Coronary artery (tissue), 2 donors: ENCODE measurements at regions not wholly inside any gene's neighbourhood (a gene's known extent, or its start where the extent isn't known, plus 50 kb on each side); places are given as distances from the start of the nearest gene placed in this dataset.
A peak's percentile ranks its signal among the peaks of the same experiment; 100 is the strongest.

Experiments used
- DNase-seq: peaks from one replicate; pipeline ENCODE4 v3.0.0-alpha.2; 2017; ENCODE audit warnings: low spot score
- H3K27ac ChIP-seq, 2 donors: fragments of 200-600 bp; sonication (generic); one replicate each; pipeline ENCODE4 v1.5.1; 2016 to 2019
- H3K4me3 ChIP-seq: fragments of 200-600 bp; sonication (generic); 2 replicates; pipeline ENCODE4 v1.5.1; 2016; ENCODE audit warnings: mild to moderate bottlenecking, moderate library complexity
- TF ChIP-seq, protein P1 (sequence below): fragments of 200-600 bp; sonication (generic); IDR thresholded peaks from one replicate; pipeline ENCODE4 v1.5.1; 2019; ENCODE audit warnings: antibody characterized with exemption

DNA sequence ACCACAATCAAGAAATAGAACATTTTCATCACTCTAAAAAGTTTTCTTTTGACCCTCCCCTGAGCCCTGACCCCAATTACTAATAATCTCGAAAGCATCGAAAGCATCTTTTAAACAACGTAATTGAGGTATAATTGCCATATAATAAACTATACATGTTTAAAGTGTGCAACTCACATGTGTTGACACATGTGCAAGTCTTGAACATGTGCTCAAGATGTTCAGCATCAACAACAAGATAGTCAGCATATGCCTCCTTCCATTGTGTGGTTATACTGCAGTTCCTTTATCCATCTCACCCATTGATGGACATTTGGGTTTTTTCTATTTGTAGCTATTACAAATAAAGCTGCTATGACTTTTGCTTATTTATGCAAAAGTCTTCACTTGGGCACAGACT is 90.7 kb downstream of the RIPK4 start:
- DNase-seq = no peak
- Histone ChIP-seq H3K4me3 (no peak overlapping the region), H3K27ac (no peak overlapping the region)
- TF ChIP-seq, protein P1, sequence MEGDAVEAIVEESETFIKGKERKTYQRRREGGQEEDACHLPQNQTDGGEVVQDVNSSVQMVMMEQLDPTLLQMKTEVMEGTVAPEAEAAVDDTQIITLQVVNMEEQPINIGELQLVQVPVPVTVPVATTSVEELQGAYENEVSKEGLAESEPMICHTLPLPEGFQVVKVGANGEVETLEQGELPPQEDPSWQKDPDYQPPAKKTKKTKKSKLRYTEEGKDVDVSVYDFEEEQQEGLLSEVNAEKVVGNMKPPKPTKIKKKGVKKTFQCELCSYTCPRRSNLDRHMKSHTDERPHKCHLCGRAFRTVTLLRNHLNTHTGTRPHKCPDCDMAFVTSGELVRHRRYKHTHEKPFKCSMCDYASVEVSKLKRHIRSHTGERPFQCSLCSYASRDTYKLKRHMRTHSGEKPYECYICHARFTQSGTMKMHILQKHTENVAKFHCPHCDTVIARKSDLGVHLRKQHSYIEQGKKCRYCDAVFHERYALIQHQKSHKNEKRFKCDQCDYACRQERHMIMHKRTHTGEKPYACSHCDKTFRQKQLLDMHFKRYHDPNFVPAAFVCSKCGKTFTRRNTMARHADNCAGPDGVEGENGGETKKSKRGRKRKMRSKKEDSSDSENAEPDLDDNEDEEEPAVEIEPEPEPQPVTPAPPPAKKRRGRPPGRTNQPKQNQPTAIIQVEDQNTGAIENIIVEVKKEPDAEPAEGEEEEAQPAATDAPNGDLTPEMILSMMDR = no peak

DNA sequence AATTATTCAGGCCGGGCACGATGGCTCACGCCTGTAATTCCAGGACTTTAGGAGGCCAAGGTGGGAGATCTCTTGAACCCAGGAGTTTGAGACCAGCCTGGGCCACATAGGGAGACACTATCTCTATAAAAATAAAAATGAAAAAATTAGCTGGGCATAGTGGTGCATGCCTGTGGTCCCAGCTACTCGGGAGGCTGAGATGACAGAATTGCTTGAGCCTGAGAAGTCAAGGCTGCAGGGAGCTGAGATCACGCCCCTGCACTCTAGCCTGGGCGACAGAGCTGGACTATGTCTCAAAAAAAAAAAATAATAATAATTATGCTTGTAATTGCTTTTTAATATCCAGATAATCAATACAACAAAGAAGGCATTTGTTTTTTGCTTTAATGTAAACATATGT is 91.3 kb downstream of the RIPK4 start:
- no peak for DNase-seq
- Histone ChIP-seq H3K4me3 (no peak overlapping the region), H3K27ac (no peak overlapping the region)
- TF ChIP-seq, protein P1 = no peak

DNA sequence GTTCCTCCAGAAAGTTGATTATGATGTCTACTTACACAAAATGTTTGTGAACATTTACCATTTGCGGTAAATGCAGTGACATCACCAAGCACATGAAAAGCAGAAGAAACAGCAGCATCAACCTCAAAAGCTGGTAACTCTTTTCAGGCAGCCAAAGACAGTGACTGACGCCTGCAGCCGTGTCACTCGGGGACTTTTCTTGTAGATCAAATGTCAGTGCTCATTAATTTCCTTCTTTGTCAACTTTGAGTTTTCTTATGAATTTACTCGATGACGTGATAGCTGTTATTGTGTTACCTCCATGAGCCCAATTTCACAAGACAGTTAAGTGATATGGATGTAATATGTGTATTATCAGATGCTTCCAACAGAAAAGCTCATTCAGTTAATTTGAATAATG is 92.5 kb downstream of the RIPK4 start:
- DNase-seq = no peak
- no peak overlapping the region for H3K4me3 ChIP-seq
- TF ChIP-seq, protein P1 = no peak
- peak overlapping the region in 1 of 2 donors; percentile 74 for H3K27ac ChIP-seq

DNA sequence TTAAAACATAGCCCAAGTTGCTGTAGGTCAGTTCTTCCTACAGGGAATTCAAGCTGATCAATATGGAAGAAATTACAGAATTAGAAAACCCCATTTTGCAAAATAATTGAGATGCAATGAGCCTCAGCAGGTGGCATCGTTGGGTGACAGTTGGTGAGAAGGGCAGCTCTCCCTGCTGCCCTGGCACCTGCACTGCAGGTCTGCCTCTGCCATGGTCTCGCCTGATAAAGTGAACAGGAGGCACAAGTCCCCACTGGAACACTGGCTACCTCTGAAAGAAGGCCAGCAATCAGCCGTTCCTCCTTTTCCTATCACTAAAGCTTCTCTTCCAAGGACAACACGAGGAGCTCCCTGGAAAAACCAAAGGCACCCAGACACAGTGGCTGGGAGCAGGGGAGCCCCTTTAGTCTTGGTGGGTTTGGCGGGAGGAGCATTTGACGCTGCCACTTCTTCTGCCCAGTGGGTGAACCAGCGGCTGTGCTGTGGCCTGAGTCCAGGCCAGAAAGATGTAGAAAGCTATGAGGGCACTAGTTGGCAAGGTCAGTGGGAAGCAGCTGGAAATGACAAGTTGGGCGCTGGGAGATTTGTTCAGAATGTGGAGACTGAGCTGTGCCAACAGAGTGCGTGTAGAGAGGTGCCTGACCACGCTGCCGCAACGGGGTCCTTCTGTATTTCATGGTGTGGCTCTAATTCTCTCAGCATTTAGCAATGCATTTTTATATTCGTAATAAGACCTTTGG is 93.1 kb downstream of the RIPK4 start:
- DNase-seq = no peak
- TF ChIP-seq, protein P1 = no peak
- Histone ChIP-seq H3K4me3 (peak overlapping the region; percentile 33), H3K27ac (peak overlapping the region; percentile 3 to 74)

DNA sequence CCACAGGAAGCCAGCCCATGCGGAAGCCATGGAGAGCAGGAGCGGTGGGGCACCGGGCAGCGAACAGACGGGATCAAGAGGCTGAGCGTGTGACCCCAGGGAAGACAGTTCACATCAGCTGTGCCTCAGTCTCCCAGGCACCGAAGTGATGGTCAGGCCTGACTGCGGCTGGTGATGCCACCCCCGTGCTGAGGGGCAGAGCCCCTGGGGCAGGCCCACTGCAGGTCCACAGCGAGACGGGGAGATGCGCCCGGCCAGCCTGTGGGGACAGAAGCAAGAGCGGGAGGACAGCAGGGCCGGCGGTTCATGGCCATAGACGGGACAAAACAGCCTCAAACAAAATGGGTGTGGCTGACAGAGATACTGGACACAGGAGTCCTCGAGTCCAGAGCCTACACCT is 93.8 kb downstream of the RIPK4 start:
- TF ChIP-seq, protein P1 = no peak
- DNase-seq = no peak
- no peak overlapping the region for H3K27ac ChIP-seq
- no peak overlapping the region for H3K4me3 ChIP-seq

DNA sequence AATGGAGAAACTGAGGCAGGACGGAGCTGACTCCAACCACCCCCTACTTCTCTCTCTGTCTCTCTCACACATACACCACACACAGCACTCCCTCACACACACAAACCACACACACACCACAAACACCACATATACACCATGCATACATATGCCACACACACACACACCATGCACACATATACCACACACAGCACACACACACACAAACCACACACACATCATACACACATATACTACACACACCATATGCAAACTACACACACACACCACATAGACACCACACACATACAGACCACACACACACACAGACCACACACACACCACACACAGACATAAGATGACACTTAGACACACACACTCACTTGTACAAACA is 94.3 kb downstream of the RIPK4 start:
- TF ChIP-seq, protein P1 = no peak
- no peak overlapping the region for H3K27ac ChIP-seq

DNA sequence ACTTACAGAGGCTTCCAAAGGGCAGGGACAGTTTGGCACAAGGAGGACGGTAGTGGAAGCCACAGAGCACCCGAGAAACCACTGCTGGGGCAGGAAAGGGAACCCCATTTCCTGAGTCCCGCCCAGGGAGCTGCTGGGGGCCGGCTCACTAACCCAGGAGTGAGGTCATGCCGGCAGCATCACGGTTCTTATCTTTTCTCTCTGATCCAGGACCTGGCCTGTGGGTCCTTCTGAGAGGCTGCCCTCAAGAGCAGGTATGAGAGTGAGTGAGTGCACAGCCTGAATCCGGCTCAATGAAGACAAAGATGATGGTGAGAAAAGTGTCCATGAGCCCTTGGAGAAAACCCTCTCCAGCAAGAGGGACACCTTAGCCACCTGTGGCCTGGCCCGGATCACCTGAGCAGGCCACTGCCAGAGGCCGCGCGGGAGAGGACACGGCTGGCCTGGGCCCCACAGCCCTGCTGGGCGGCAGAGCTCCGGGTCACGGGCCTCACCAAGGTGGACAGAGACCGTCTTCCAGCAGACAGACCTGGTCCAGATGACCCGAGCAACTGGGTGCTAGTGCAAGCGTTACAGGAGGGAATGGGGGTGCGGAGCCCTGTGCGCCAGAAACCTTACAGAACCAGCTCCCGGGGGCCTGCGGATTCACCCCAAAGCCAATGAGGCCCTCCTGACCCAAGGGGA is 94.9 kb downstream of the RIPK4 start:
- no peak overlapping the region for H3K4me3 ChIP-seq
- H3K27ac ChIP-seq = no peak overlapping the region
- DNase-seq = no peak
- TF ChIP-seq, protein P1 = no peak

More for the DNA sequence above, 94.3 kb downstream of the RIPK4 start:
- H3K4me3 ChIP-seq = no peak overlapping the region
- DNase-seq = no peak
